ENCODE measurements at regions not wholly inside any gene's neighbourhood (a gene's known extent, or its start where the extent isn't known, plus 50 kb on each side); places are given as distances from the start of the nearest gene placed in this dataset.

- no peaks in the 10 kb centered on the region for H4K20me1 ChIP-seq (replicated peaks; ENCODE audit: control insufficient read depth, extremely low read depth, insufficient read depth, low read length)
- ChIA-PET CTCF (interaction anchor here (1.2 to 1.3 kb wide), 3 partner anchors 14 to 30 kb away, joined by 3 to 4 read pairs (median 3); no protein-coding TSS in a partner anchor), POLR2A (no interaction called here)
- dilution Hi-C loops (cut with MboI; ENCODE audit: extremely low pct_ligation_motif_present, low sequenced_read_pairs) (no loop called here), intact Hi-C loops (cut with micrococcal nuclease) (no loop called here)
- H3K79me2 ChIP-seq (ENCODE audit: control insufficient read depth, insufficient read depth, low read length) = no peaks in the 10 kb centered on the region
- no peaks in the 10 kb centered on the region for H3K36me3 ChIP-seq (ENCODE audit: control insufficient read depth in 2 of 2, extremely low read depth in 1 of 2, insufficient read depth in 2 of 2, low read length in 2 of 2)
- BruUV-seq (replicated peaks) = no TSS peak
- no peaks in the 10 kb centered on the region for H3K9me3 ChIP-seq (replicated peaks; ENCODE audit: control insufficient read depth, insufficient read depth, low read length)
- FAIRE-seq (no peak), DNase-seq (ENCODE audit: low read depth, low spot score) (no peak)
- H3K9me1 ChIP-seq (replicated peaks; ENCODE audit: control insufficient read depth, extremely low read depth, insufficient read depth, low read length) = no peaks in the 10 kb centered on the region
- H3K27ac ChIP-seq (ENCODE audit: insufficient read depth, low read depth, low read length) = no peak overlapping the region
- H3K4me2 ChIP-seq (ENCODE audit: insufficient read depth, low read length) = no peak overlapping the region
- no peaks in the 10 kb centered on the region for H3K27me3 ChIP-seq (ENCODE audit: control insufficient read depth in 2 of 2, insufficient read depth in 2 of 2, low read length in 2 of 2)
- no peak for TF ChIP-seq MYC (IDR thresholded peaks at IDR 0.05; ENCODE audit: low read depth, low read length)
- TF ChIP-seq FOS (IDR thresholded peaks at IDR 0.05; ENCODE audit: borderline replicate concordance, insufficient read depth, low read length) = no peak
- TF ChIP-seq, protein P1, sequence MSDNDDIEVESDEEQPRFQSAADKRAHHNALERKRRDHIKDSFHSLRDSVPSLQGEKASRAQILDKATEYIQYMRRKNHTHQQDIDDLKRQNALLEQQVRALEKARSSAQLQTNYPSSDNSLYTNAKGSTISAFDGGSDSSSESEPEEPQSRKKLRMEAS (IDR thresholded peaks at IDR 0.05; ENCODE audit: insufficient read depth, insufficient read length) = no peak
- no peak for TF ChIP-seq JUN (IDR thresholded peaks at IDR 0.05; ENCODE audit: borderline replicate concordance, insufficient read depth, insufficient read length, low read depth)
- no peak for TF ChIP-seq POLR2AphosphoS5 (IDR thresholded peaks at IDR 0.05; ENCODE audit: insufficient read depth, low read depth, low read length)
- TF ChIP-seq EZH2 (IDR thresholded peaks at IDR 0.05; ENCODE audit: borderline replicate concordance, low read depth, low read length, severe bottlenecking) = no peak
- H3K9ac ChIP-seq (replicated peaks; ENCODE audit: extremely low read depth, insufficient read depth, low read length) = no peak overlapping the region
- no peaks in the 10 kb centered on the region for H3K4me1 ChIP-seq (ENCODE audit: control insufficient read depth, extremely low read depth, insufficient read depth, low read length)
- H2AFZ ChIP-seq (ENCODE audit: low read depth, low read length) = no peak overlapping the region
- no peak overlapping the region for H3K4me3 ChIP-seq (replicated peaks in 1 of 3; ENCODE audit: insufficient read depth in 1 of 3, low read depth in 1 of 3, low read length in 3 of 3)
These were observed 208.9 kb downstream of the ARL4A start for GRCh38 chr7:12896316-12896715.

- BruUV-seq (replicated peaks) = no TSS peak
- Histone ChIP-seq H3K9ac (replicated peaks; ENCODE audit: extremely low read depth, insufficient read depth, low read length) (no peak overlapping the region), H3K4me2 (ENCODE audit: insufficient read depth, low read length) (no peak overlapping the region), H3K36me3 (ENCODE audit: control insufficient read depth in 2 of 2, extremely low read depth in 1 of 2, insufficient read depth in 2 of 2, low read length in 2 of 2) (no peaks in the 10 kb centered on the region), H3K27me3 (ENCODE audit: control insufficient read depth in 2 of 2, insufficient read depth in 2 of 2, low read length in 2 of 2) (no peaks in the 10 kb centered on the region), H3K9me1 (replicated peaks; ENCODE audit: control insufficient read depth, extremely low read depth, insufficient read depth, low read length) (no peaks in the 10 kb centered on the region), H3K9me3 (replicated peaks; ENCODE audit: control insufficient read depth, insufficient read depth, low read length) (no peaks in the 10 kb centered on the region), H3K4me3 (replicated peaks in 1 of 3; ENCODE audit: insufficient read depth in 1 of 3, low read depth in 1 of 3, low read length in 3 of 3) (no peak overlapping the region), H2AFZ (ENCODE audit: low read depth, low read length) (no peak overlapping the region), H3K4me1 (ENCODE audit: control insufficient read depth, extremely low read depth, insufficient read depth, low read length) (no peaks in the 10 kb centered on the region), H3K27ac (ENCODE audit: insufficient read depth, low read depth, low read length) (no peak overlapping the region), H4K20me1 (replicated peaks; ENCODE audit: control insufficient read depth, extremely low read depth, insufficient read depth, low read length) (no peaks in the 10 kb centered on the region), H3K79me2 (ENCODE audit: control insufficient read depth, insufficient read depth, low read length) (no peaks in the 10 kb centered on the region)
- ChIA-PET CTCF (no interaction called here), POLR2A (no interaction called here)
- dilution Hi-C loops (cut with MboI; ENCODE audit: extremely low pct_ligation_motif_present, low sequenced_read_pairs) = no loop called here
- FAIRE-seq (no peak), DNase-seq (ENCODE audit: low read depth, low spot score) (no peak)
- intact Hi-C loops (cut with micrococcal nuclease) = no loop called here
- TF ChIP-seq JUN (IDR thresholded peaks at IDR 0.05; ENCODE audit: borderline replicate concordance, insufficient read depth, insufficient read length, low read depth) (no peak), POLR2AphosphoS5 (IDR thresholded peaks at IDR 0.05; ENCODE audit: insufficient read depth, low read depth, low read length) (no peak), CTCF (IDR thresholded peaks at IDR 0.05; ENCODE audit: extremely low read depth in 1 of 2, insufficient read depth in 1 of 2, low read depth in 1 of 2, low read length in 2 of 2) (no peak), EZH2 (IDR thresholded peaks at IDR 0.05; ENCODE audit: borderline replicate concordance, low read depth, low read length, severe bottlenecking) (no peak), FOS (IDR thresholded peaks at IDR 0.05; ENCODE audit: borderline replicate concordance, insufficient read depth, low read length) (no peak), MYC (IDR thresholded peaks at IDR 0.05; ENCODE audit: low read depth, low read length) (no peak), GATA2 (IDR thresholded peaks at IDR 0.05; ENCODE audit: insufficient read depth, insufficient read length, low read depth, low read length) (no peak), POLR2A (IDR thresholded peaks at IDR 0.05; ENCODE audit: low read depth, low read length) (no peak)
- TF ChIP-seq, protein P1 (IDR thresholded peaks at IDR 0.05; ENCODE audit: insufficient read depth, insufficient read length) = no peak
These were observed 210.6 kb downstream of the ARL4A start for GRCh38 chr7:12898004-12898403.

Data from endothelial cell of umbilical vein (primary cell).